GM12878 (cell line): ENCODE measurements at regions not wholly inside any gene's neighbourhood (a gene's known extent, or its start where the extent isn't known, plus 50 kb on each side); places are given as distances from the start of the nearest gene placed in this dataset.
A peak's percentile ranks its signal among the peaks of the same experiment; 100 is the strongest.

Source experiments
- ATAC-seq: fragments of 200-7000 bp; cut with Tn5 transposase; 3 replicates; pipeline ENCODE4 v1.9.1; 2020; ENCODE audit warnings: mild to moderate bottlenecking, moderate library complexity
- BruUV-seq: library from RNA; stranded (reverse); fragments of 400-500 nt; replicated peaks from 2 replicates; lab custom pipeline; 2021; lab: Mats Ljungman, UMichigan
- CTCF ChIA-PET: fragments of 300-600 bp; sonication (Branson Sonifier 250); formaldehyde crosslinking; extraction: SDS; loops from one replicate; lab custom pipeline; 2021; ENCODE audit warnings: inconsistent platforms; lab: Yijun Ruan, JAX
- POLR2A ChIA-PET: fragments of 350-600 bp; formaldehyde crosslinking; extraction: SDS; loops from one replicate; lab custom pipeline; 2021; ENCODE audit warnings: inconsistent platforms; lab: Charles Lee
- RAD21 ChIA-PET: fragments of 300-600 bp; sonication (Branson Sonifier 250); formaldehyde crosslinking; loops from one replicate; lab custom pipeline; 2023; ENCODE audit warnings: antibody characterized with exemption; ENCODE audit not compliant: unreplicated experiment; lab: Charles Lee
- SMC1A ChIA-PET: fragments of 300-600 bp; sonication (Branson Sonifier 250); formaldehyde crosslinking; loops from one replicate; lab custom pipeline; 2023; ENCODE audit not compliant: unreplicated experiment, uncharacterized antibody; lab: Charles Lee
- DNase-seq: peaks from one replicate; pipeline ENCODE4 v3.0.0-alpha.2; 2011; ENCODE audit warnings: low read depth, low spot score
- FAIRE-seq: peaks from 3 replicates; lab custom pipeline; 2011; peaks lifted over from hg19 to GRCh38; lab: Jason Lieb, UNC
- H2AFZ ChIP-seq: 2 replicates; pipeline ENCODE4 v1.6.0; 2011; ENCODE audit warnings: low read depth, low read length, control low read depth; ENCODE audit not compliant: control insufficient read depth
- H3K27ac ChIP-seq: 2 replicates; pipeline ENCODE4 v1.5.1; 2011; ENCODE audit warnings: control low read depth; ENCODE audit not compliant: control insufficient read depth, insufficient read depth
- H3K27me3 ChIP-seq, 2 experiments: replicated peaks in 1 of 2; 2 replicates each; pipeline versions ENCODE4 v1.6.0 to v1.6.1; 2011; ENCODE audit warnings: low read length in 1 of 2; ENCODE audit not compliant: control insufficient read depth in 2 of 2, insufficient read depth in 2 of 2
- H3K36me3 ChIP-seq, 2 experiments: 2 replicates each; pipeline ENCODE4 v1.5.1; 2011; ENCODE audit warnings: low read length in 1 of 2; ENCODE audit not compliant: control insufficient read depth in 2 of 2, insufficient read depth in 2 of 2
- H3K4me1 ChIP-seq: 2 replicates; pipeline ENCODE4 v1.6.1; 2011; ENCODE audit warnings: mild to moderate bottlenecking, low read length, moderate library complexity, mixed read lengths; ENCODE audit not compliant: control insufficient read depth, insufficient read depth
- H3K4me2 ChIP-seq: 2 replicates; pipeline ENCODE4 v1.6.0; 2011; ENCODE audit warnings: control low read depth; ENCODE audit not compliant: control insufficient read depth, insufficient read depth
- H3K4me3 ChIP-seq: fragments of 200-600 bp; sonication (generic); 2 replicates; pipeline ENCODE4 v1.5.1; 2016
- H3K79me2 ChIP-seq: 2 replicates; pipeline ENCODE4 v1.6.0; 2011; ENCODE audit warnings: low read length; ENCODE audit not compliant: control insufficient read depth, insufficient read depth
- H3K9ac ChIP-seq: 2 replicates; pipeline ENCODE4 v1.8.0; 2011; ENCODE audit warnings: low read length, control low read depth, mixed read lengths; ENCODE audit not compliant: control insufficient read depth, insufficient read depth
- H3K9me3 ChIP-seq: replicated peaks from 3 replicates; pipeline ENCODE4 v1.5.1; 2011; ENCODE audit warnings: mild to moderate bottlenecking, low read length; ENCODE audit not compliant: control insufficient read depth, insufficient read depth
- H4K20me1 ChIP-seq: 2 replicates; pipeline ENCODE4 v1.6.0; 2011; ENCODE audit not compliant: control insufficient read depth, insufficient read depth
- CREM ChIP-seq: IDR thresholded peaks from 2 replicates; pipeline ENCODE4 v1.6.1; 2014; ENCODE audit warnings: antibody characterized with exemption, low read depth
- EED ChIP-seq: sonication (generic); IDR thresholded peaks from 2 replicates; pipeline ENCODE4 v1.6.1; 2016; ENCODE audit warnings: antibody characterized with exemption, low read depth
- IKZF1 ChIP-seq: fragments of 450-650 bp; conservative IDR thresholded peaks from 2 replicates; pipeline ENCODE4 v1.6.1; 2017; ENCODE audit warnings: antibody characterized with exemption, mild to moderate bottlenecking
- JUNB ChIP-seq: IDR thresholded peaks from 2 replicates; pipeline ENCODE4 v1.6.1; 2016; ENCODE audit warnings: antibody characterized with exemption, mild to moderate bottlenecking
- MLLT1 ChIP-seq: fragments of 450-650 bp; IDR thresholded peaks from 2 replicates; pipeline ENCODE4 v1.6.1; 2016; ENCODE audit warnings: mild to moderate bottlenecking
- NFYB ChIP-seq: IDR thresholded peaks from 2 replicates; pipeline ENCODE4 v1.6.1; 2011; ENCODE audit warnings: low read depth, mild to moderate bottlenecking, low read length, improper control_type of control experiment, moderate library complexity; ENCODE audit not compliant: insufficient read depth
- PAX5 ChIP-seq: IDR thresholded peaks from 2 replicates; pipeline ENCODE4 v1.6.1; 2011; ENCODE audit warnings: low read depth, low read length, borderline replicate concordance
- PKNOX1 ChIP-seq: fragments of 450-650 bp; IDR thresholded peaks from 2 replicates; pipeline ENCODE4 v1.6.1; 2016; ENCODE audit warnings: mild to moderate bottlenecking
- RUNX3 ChIP-seq: IDR thresholded peaks from 2 replicates; pipeline ENCODE4 v1.6.1; 2012; ENCODE audit warnings: low read length, inconsistent platforms
- SIX5 ChIP-seq: IDR thresholded peaks from 2 replicates; pipeline ENCODE4 v1.6.1; 2011; ENCODE audit warnings: mild to moderate bottlenecking, low read depth, low read length, moderate library complexity; ENCODE audit not compliant: severe bottlenecking
- SUPT20H ChIP-seq: IDR thresholded peaks from 2 replicates; pipeline ENCODE4 v1.6.1; 2011; ENCODE audit warnings: low read depth, mild to moderate bottlenecking, low read length, moderate library complexity, borderline replicate concordance; ENCODE audit not compliant: control insufficient read depth
- TBL1XR1 ChIP-seq: IDR thresholded peaks from 2 replicates; pipeline ENCODE4 v1.6.1; 2012; ENCODE audit warnings: low read depth, low read length, improper control_type of control experiment
- TCF7 ChIP-seq: IDR thresholded peaks from 2 replicates; pipeline ENCODE4 v1.6.1; 2014; ENCODE audit warnings: antibody characterized with exemption, borderline replicate concordance
- ZNF592 ChIP-seq: fragments of 450-650 bp; IDR thresholded peaks from 2 replicates; pipeline ENCODE4 v1.6.1; 2017; ENCODE audit warnings: mild to moderate bottlenecking, moderate library complexity
- WGBS: methylation state at CpG from one replicate; pipeline ENCODE4 v1.1.6; 2016; ENCODE audit warnings: low lambda C conversion rate; ENCODE audit not compliant: insufficient replicate concordance, insufficient coverage; ENCODE audit errors: missing lambda C conversion rate; 5-methylcytosine and 5-hydroxymethylcytosine counted together
- in situ Hi-C: fragments of 300-500 bp; cut with MboI; formaldehyde crosslinking; loops from 9 replicates; pipeline ENCODE4 v1.14.3; 2018; ENCODE audit warnings: mixed read lengths
- intact Hi-C: fragments of 100-400 bp; cut with micrococcal nuclease; formaldehyde crosslinking; loops from one replicate; pipeline ENCODE4 v1.14.2; 2022; ENCODE audit not compliant: unreplicated experiment
- TF ChIP-seq, protein P1 (sequence below): fragments of 450-650 bp; IDR thresholded peaks from 2 replicates; pipeline ENCODE4 v1.6.1; 2017; ENCODE audit warnings: low read depth, mild to moderate bottlenecking, moderate library complexity

- no TSS peak for BruUV-seq
- WGBS, result 67% methylated on average over 16 of the region's 16 CpGs
- SMC1A ChIA-PET, result interaction anchor here (1.3 to 2.1 kb wide), 3 partner anchors 11 to 21 kb away, joined by 5 to 8 read pairs (median 5); no protein-coding TSS in a partner anchor
- CTCF ChIA-PET, result interaction anchor here (1.2 kb wide), 1 partner anchor 12 kb away, joined by 5 read pairs; no protein-coding TSS in a partner anchor
- H3K36me3 ChIP-seq, result no peaks in the 10 kb centered on the region
- no peak overlapping the region for H3K4me2 ChIP-seq
- H3K79me2 ChIP-seq, result no peaks in the 10 kb centered on the region
- H3K4me3 ChIP-seq, result no peak overlapping the region; the same call in 1 of the 2 replicates
- in situ Hi-C loops, result no loop called here
- H2AFZ ChIP-seq, result no peak overlapping the region; the same call in 1 of the 2 replicates
- POLR2A ChIA-PET, result interaction anchor here (0.7 kb wide), 2 partner anchors 11 to 21 kb away, joined by 3 read pairs; no protein-coding TSS in a partner anchor
- intact Hi-C loops, result no loop called here
- ATAC-seq (peak; percentile 64), FAIRE-seq (no peak), DNase-seq (no peak)
- H3K9me3 ChIP-seq, result peaks cover 6% of the 10 kb centered on the region; the same call in 2 of the 3 replicates
- RAD21 ChIA-PET, result interaction anchor here (0.9 to 1.4 kb wide), 2 partner anchors 12 to 38 kb away, joined by 4 read pairs; no protein-coding TSS in a partner anchor
- no peaks in the 10 kb centered on the region for H3K27me3 ChIP-seq
- H4K20me1 ChIP-seq, result no peaks in the 10 kb centered on the region
- 0 out of 2 replicates have a peak overlapping the region, but pooled peaks have one; percentile 31 for H3K27ac ChIP-seq
- no peaks in the 10 kb centered on the region for H3K4me1 ChIP-seq
- H3K9ac ChIP-seq, result no peak overlapping the region
- TF ChIP-seq NFYB, result 0 out of 2 replicates have a peak, but pooled peaks have one; percentile 41
- TF ChIP-seq SUPT20H, result no peak
- TF ChIP-seq TCF7, result no peak
- TF ChIP-seq JUNB, result peak; percentile 21; the same call in 1 of the 2 replicates
- 0 out of 2 replicates have a peak, but pooled peaks have one; percentile 26 for TF ChIP-seq CREM
- TF ChIP-seq EED, result peak; percentile 62
- no peak for TF ChIP-seq TBL1XR1
- peak; percentile 41 for TF ChIP-seq IKZF1
- TF ChIP-seq, protein P1, sequence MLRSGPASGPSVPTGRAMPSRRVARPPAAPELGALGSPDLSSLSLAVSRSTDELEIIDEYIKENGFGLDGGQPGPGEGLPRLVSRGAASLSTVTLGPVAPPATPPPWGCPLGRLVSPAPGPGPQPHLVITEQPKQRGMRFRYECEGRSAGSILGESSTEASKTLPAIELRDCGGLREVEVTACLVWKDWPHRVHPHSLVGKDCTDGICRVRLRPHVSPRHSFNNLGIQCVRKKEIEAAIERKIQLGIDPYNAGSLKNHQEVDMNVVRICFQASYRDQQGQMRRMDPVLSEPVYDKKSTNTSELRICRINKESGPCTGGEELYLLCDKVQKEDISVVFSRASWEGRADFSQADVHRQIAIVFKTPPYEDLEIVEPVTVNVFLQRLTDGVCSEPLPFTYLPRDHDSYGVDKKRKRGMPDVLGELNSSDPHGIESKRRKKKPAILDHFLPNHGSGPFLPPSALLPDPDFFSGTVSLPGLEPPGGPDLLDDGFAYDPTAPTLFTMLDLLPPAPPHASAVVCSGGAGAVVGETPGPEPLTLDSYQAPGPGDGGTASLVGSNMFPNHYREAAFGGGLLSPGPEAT, result 0 out of 2 replicates have a peak, but pooled peaks have one; percentile 37
- no peak for TF ChIP-seq PAX5
- TF ChIP-seq RUNX3, result peak; percentile 6; the same call in 1 of the 2 replicates
- peak; percentile 82; the same call in 1 of the 2 replicates for TF ChIP-seq MLLT1
- peak; percentile 75 for TF ChIP-seq PKNOX1
- TF ChIP-seq ZNF592, result no peak
- no peak for TF ChIP-seq SIX5
Measured at GRCh38 chr5:5025774-5026408, 114.2 kb upstream of the ADAMTS16 start.
